Activated CD4-positive, alpha-beta T cell treated with anti-CD3 and anti-CD28 coated beads, Interleukin-2, amount 50 U/mL, for 24 hours (primary cell): ENCODE measurements at regions not wholly inside any gene's neighbourhood (a gene's known extent, or its start where the extent isn't known, plus 50 kb on each side); places are given as distances from the start of the nearest gene placed in this dataset.
"Not testable (repeated sequence)": the region's sequence is repeated elsewhere in the genome, so short reads cannot be mapped to it uniquely, and the experiment has no call there.

ENCODE experiments used
- DNase-seq, 2 donors: peaks; one replicate each; pipeline ENCODE4 v3.0.0-alpha.2; 2020; ENCODE audit warnings: low read depth in 1 of 2, low spot score in 1 of 2

- no peak for DNase-seq
Measured at GRCh38 chr4:177494791-177495190, 52.6 kb upstream of the AGA start.

- DNase-seq, result not testable (repeated sequence)
Measured at GRCh38 chr4:177495626-177496025, 53.4 kb upstream of the AGA start.

GRCh38 chr4:177499537-177499936, 57.3 kb upstream of the AGA start:
- no peak for DNase-seq

GRCh38 chr4:177505171-177505615, 63.0 kb upstream of the AGA start:
- DNase-seq, result no peak

- no peak for DNase-seq
Measured at GRCh38 chr4:177508662-177509061, 66.4 kb upstream of the AGA start.

GRCh38 chr4:177509226-177509745, 67.0 kb upstream of the AGA start:
- DNase-seq, result no peak

- DNase-seq, result no peak
Measured at GRCh38 chr4:177511611-177512010, 69.4 kb upstream of the AGA start.

GRCh38 chr4:177512646-177513045, 70.4 kb upstream of the AGA start:
- DNase-seq, result no peak

GRCh38 chr4:177517862-177518261, 75.6 kb upstream of the AGA start:
- no peak for DNase-seq

GRCh38 chr4:177519481-177520260, 77.4 kb upstream of the AGA start:
- no peak for DNase-seq

GRCh38 chr4:177528620-177529019, 86.4 kb upstream of the AGA start:
- no peak for DNase-seq

- DNase-seq, result no peak
Measured at GRCh38 chr4:177530561-177530960, 88.3 kb upstream of the AGA start.

- DNase-seq, result no peak
Measured at GRCh38 chr4:177532358-177532757, 90.1 kb upstream of the AGA start.

- DNase-seq, result not testable (repeated sequence)
Measured at GRCh38 chr4:177534841-177535240, 92.6 kb upstream of the AGA start.

- no peak for DNase-seq
Measured at GRCh38 chr4:177546745-177547144, 104.5 kb upstream of the AGA start.

GRCh38 chr4:177547985-177548384, 105.7 kb upstream of the AGA start:
- DNase-seq, result no peak

GRCh38 chr4:177555007-177555574, 112.9 kb upstream of the AGA start:
- DNase-seq, result no peak

GRCh38 chr4:177557416-177557815, 115.2 kb upstream of the AGA start:
- no peak for DNase-seq

GRCh38 chr4:177558995-177559394, 116.8 kb upstream of the AGA start:
- DNase-seq, result no peak

GRCh38 chr4:177562163-177562562, 119.9 kb upstream of the AGA start:
- no peak for DNase-seq

- no peak for DNase-seq
Measured at GRCh38 chr4:177562859-177563258, 120.6 kb upstream of the AGA start.

- no peak for DNase-seq
Measured at GRCh38 chr4:177566691-177567090, 124.5 kb upstream of the AGA start.

GRCh38 chr4:177568931-177569330, 126.7 kb upstream of the AGA start:
- DNase-seq, result no peak
